ENCODE measurements at regions not wholly inside any gene's neighbourhood (a gene's known extent, or its start where the extent isn't known, plus 50 kb on each side); places are given as distances from the start of the nearest gene placed in this dataset.
"Not testable (repeated sequence)": the region's sequence is repeated elsewhere in the genome, so short reads cannot be mapped to it uniquely, and the experiment has no call there.

- DNase-seq: no peak
Observed at GRCh38 chr17:63265526-63265925, 180.6 kb downstream of the CYB561 start.

- no peak for DNase-seq
Observed at GRCh38 chr17:63267846-63268245, 178.3 kb downstream of the CYB561 start.

- no peak for DNase-seq
Observed at GRCh38 chr17:63268827-63269226, 177.3 kb downstream of the CYB561 start.

GRCh38 chr17:63270610-63271009, 175.5 kb downstream of the CYB561 start:
- no peak for DNase-seq

- DNase-seq: no peak
Observed at GRCh38 chr17:63274146-63274545, 172.0 kb downstream of the CYB561 start.

- no peak for DNase-seq
Observed at GRCh38 chr17:63275318-63275970, 170.7 kb downstream of the CYB561 start.

GRCh38 chr17:63275971-63276745, 169.9 kb downstream of the CYB561 start:
- no peak for DNase-seq

- no peak for DNase-seq
Observed at GRCh38 chr17:63276821-63277220, 169.3 kb downstream of the CYB561 start.

- no peak for DNase-seq
Observed at GRCh38 chr17:63277629-63278028, 168.5 kb downstream of the CYB561 start.

GRCh38 chr17:63278728-63279442, 167.2 kb downstream of the CYB561 start:
- DNase-seq: no peak

GRCh38 chr17:63279498-63280230, 166.4 kb downstream of the CYB561 start:
- no peak for DNase-seq

GRCh38 chr17:63282455-63282854, 163.7 kb downstream of the CYB561 start:
- DNase-seq: no peak

GRCh38 chr17:63285551-63285950, 160.6 kb downstream of the CYB561 start:
- DNase-seq: no peak

- DNase-seq: no peak
Observed at GRCh38 chr17:63286254-63286653, 159.9 kb downstream of the CYB561 start.

GRCh38 chr17:63287006-63287405, 159.1 kb downstream of the CYB561 start:
- DNase-seq: not testable (repeated sequence)

- no peak for DNase-seq
Observed at GRCh38 chr17:63289931-63290330, 156.2 kb downstream of the CYB561 start.

GRCh38 chr17:63290351-63290750, 155.8 kb downstream of the CYB561 start:
- no peak for DNase-seq

GRCh38 chr17:63290784-63291183, 155.3 kb downstream of the CYB561 start:
- DNase-seq: peak; percentile 46

GRCh38 chr17:63291258-63291657, 154.8 kb downstream of the CYB561 start:
- DNase-seq: no peak

GRCh38 chr17:63292421-63292820, 153.7 kb downstream of the CYB561 start:
- DNase-seq: no peak

- DNase-seq: no peak
Observed at GRCh38 chr17:63293323-63294075, 152.6 kb downstream of the CYB561 start.

GRCh38 chr17:63294776-63295175, 151.3 kb downstream of the CYB561 start:
- DNase-seq: no peak
